Endothelial cell of umbilical vein (primary cell): ENCODE measurements at regions not wholly inside any gene's neighbourhood (a gene's known extent, or its start where the extent isn't known, plus 50 kb on each side); places are given as distances from the start of the nearest gene placed in this dataset.

ENCODE experiments used
- BruUV-seq: library from RNA; stranded (reverse); fragments of 400-500 nt; replicated peaks from 2 replicates; lab custom pipeline; 2021; lab: Mats Ljungman, UMichigan
- CTCF ChIA-PET: fragments of 300-600, 350-600 bp; sonication (Branson Sonifier 250); formaldehyde crosslinking; loops from one replicate; lab custom pipeline; 2021; ENCODE audit warnings: antibody characterized with exemption, inconsistent platforms; lab: Charles Lee
- POLR2A ChIA-PET: fragments of 300-600, 350-600 bp; sonication (Branson Sonifier 250); formaldehyde crosslinking; loops from one replicate; lab custom pipeline; 2021; ENCODE audit warnings: antibody characterized with exemption, inconsistent platforms; lab: Charles Lee
- DNase-seq: peaks from one replicate; pipeline ENCODE4 v3.0.0-alpha.2; 2011; ENCODE audit warnings: low read depth, low spot score
- FAIRE-seq: peaks from 2 replicates; lab custom pipeline; 2011; peaks lifted over from hg19 to GRCh38; lab: Jason Lieb, UNC
- H2AFZ ChIP-seq: 2 replicates; pipeline ENCODE4 v1.6.0; 2012; ENCODE audit warnings: low read depth, low read length, control low read depth, inconsistent platforms
- H3K27ac ChIP-seq: 2 replicates; pipeline ENCODE4 v1.5.1; 2011; ENCODE audit warnings: low read depth, mild to moderate bottlenecking, control low read depth, low read length, moderate library complexity; ENCODE audit not compliant: insufficient read depth
- H3K27me3 ChIP-seq, 2 experiments: 2 replicates each; pipeline versions ENCODE4 v1.6.0 to v1.6.1; 2011; ENCODE audit warnings: low read length in 2 of 2, mixed read lengths in 1 of 2; ENCODE audit not compliant: control insufficient read depth in 2 of 2, insufficient read depth in 2 of 2
- H3K36me3 ChIP-seq, 2 experiments: 2 replicates in 1 of 2; 3 replicates in 1 of 2; pipeline ENCODE4 v1.5.1; 2011; ENCODE audit warnings: low read length in 2 of 2, mild to moderate bottlenecking in 1 of 2, moderate library complexity in 1 of 2; ENCODE audit not compliant: control insufficient read depth in 2 of 2, insufficient read depth in 2 of 2; ENCODE audit errors: extremely low read depth in 1 of 2
- H3K4me1 ChIP-seq: 3 replicates; pipeline ENCODE4 v1.5.1; 2011; ENCODE audit warnings: mild to moderate bottlenecking, low read length; ENCODE audit not compliant: control insufficient read depth, insufficient read depth; ENCODE audit errors: extremely low read depth
- H3K4me2 ChIP-seq: 2 replicates; pipeline ENCODE4 v1.6.1; 2011; ENCODE audit warnings: low read length, control low read depth, mixed read lengths; ENCODE audit not compliant: insufficient read depth
- H3K4me3 ChIP-seq, 3 experiments: fragments of 200-600 bp in 1 of 3; sonication (generic), shearing (Covaris generic) in 1 of 3; replicated peaks in 1 of 3; 2 replicates each; pipeline ENCODE4 v1.5.1; 2011 to 2016; ENCODE audit warnings: control low read depth in 3 of 3, low read length in 3 of 3, mild to moderate bottlenecking in 2 of 3, inconsistent platforms in 1 of 3, low read depth in 1 of 3, moderate library complexity in 1 of 3; ENCODE audit not compliant: insufficient read depth in 1 of 3
- H3K79me2 ChIP-seq: 2 replicates; pipeline ENCODE4 v1.6.0; 2012; ENCODE audit warnings: low read length, inconsistent platforms; ENCODE audit not compliant: control insufficient read depth, insufficient read depth
- H3K9ac ChIP-seq: replicated peaks from 2 replicates; pipeline ENCODE3; 2011; ENCODE audit warnings: low read length, control low read depth; ENCODE audit not compliant: insufficient read depth; ENCODE audit errors: extremely low read depth
- H3K9me1 ChIP-seq: replicated peaks from 3 replicates; pipeline ENCODE4 v1.6.0; 2011; ENCODE audit warnings: mild to moderate bottlenecking, low read length; ENCODE audit not compliant: control insufficient read depth, insufficient read depth; ENCODE audit errors: extremely low read depth
- H3K9me3 ChIP-seq: replicated peaks from 2 replicates; pipeline ENCODE4 v1.5.1; 2012; ENCODE audit warnings: low read length, inconsistent platforms; ENCODE audit not compliant: control insufficient read depth, insufficient read depth
- H4K20me1 ChIP-seq: replicated peaks from 2 replicates; pipeline ENCODE3; 2011; ENCODE audit warnings: mild to moderate bottlenecking, low read length; ENCODE audit not compliant: control insufficient read depth, insufficient read depth; ENCODE audit errors: extremely low read depth
- EZH2 ChIP-seq: IDR thresholded peaks from 2 replicates; pipeline ENCODE4 v1.6.1; 2012; ENCODE audit warnings: borderline replicate concordance, low read depth, mild to moderate bottlenecking, moderate library complexity, low read length, inconsistent platforms; ENCODE audit not compliant: severe bottlenecking
- FOS ChIP-seq: IDR thresholded peaks from 2 replicates; pipeline ENCODE4 v1.6.1; 2011; ENCODE audit warnings: mild to moderate bottlenecking, low read length, moderate library complexity, borderline replicate concordance; ENCODE audit not compliant: insufficient read depth
- GATA2 ChIP-seq: IDR thresholded peaks from 2 replicates; pipeline ENCODE4 v1.7.0; 2011; ENCODE audit warnings: low read depth, mild to moderate bottlenecking, moderate library complexity, mixed read lengths, low read length; ENCODE audit not compliant: insufficient read length, insufficient read depth
- MYC ChIP-seq: IDR thresholded peaks from one replicate; pipeline ENCODE4 v1.6.1; 2011; ENCODE audit warnings: mild to moderate bottlenecking, low read depth, low read length
- POLR2AphosphoS5 ChIP-seq: IDR thresholded peaks from 2 replicates; pipeline ENCODE4 v1.6.1; 2012; ENCODE audit warnings: low read depth, mild to moderate bottlenecking, control low read depth, low read length, moderate library complexity; ENCODE audit not compliant: insufficient read depth
- dilution Hi-C: fragments of 300-500 bp; cut with MboI; formaldehyde crosslinking; loops from one replicate; pipeline ENCODE4 v1.15.0; 2019; ENCODE audit warnings: low sequenced_read_pairs; ENCODE audit not compliant: extremely low pct_ligation_motif_present
- intact Hi-C: fragments of 100-400 bp; cut with micrococcal nuclease; formaldehyde crosslinking; loops from one replicate; pipeline ENCODE4 v1.10.0; 2022
- TF ChIP-seq, protein P1 (sequence below), 2 donors: IDR thresholded peaks; 1 replicate in 1 of 2; 2 replicates in 1 of 2; pipeline ENCODE4 v1.5.1; 2011; ENCODE audit warnings: low read length in 2 of 2, mild to moderate bottlenecking in 2 of 2, moderate library complexity in 2 of 2, control low read depth in 1 of 2, inconsistent platforms in 1 of 2, low read depth in 1 of 2; ENCODE audit not compliant: insufficient read depth in 1 of 2; ENCODE audit errors: extremely low read depth in 1 of 2
- TF ChIP-seq, protein P2 (sequence below): IDR thresholded peaks from 2 replicates; pipeline ENCODE4 v1.6.1; 2011; ENCODE audit not compliant: insufficient read depth, insufficient read length

DNA sequence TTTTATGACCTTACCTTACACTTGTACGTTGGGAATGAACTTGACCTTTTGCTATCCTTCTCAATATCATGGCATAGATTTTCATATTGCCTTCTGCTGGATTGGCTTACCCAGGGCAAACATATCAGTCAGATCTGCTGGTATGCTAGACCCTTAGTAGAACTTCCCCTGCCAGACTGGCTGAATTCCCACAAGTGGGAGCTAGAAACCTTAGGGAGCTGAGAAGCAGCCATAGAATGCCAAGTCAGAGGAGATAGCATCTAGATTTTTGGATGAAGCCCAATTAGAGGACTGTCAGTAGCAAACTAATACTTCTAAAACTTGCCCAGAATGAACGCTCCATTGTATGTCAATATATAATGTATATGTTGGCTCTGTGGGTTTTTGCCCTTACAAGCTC is 385.0 kb downstream of the NXPH1 start:
- POLR2A ChIA-PET: no interaction called here
- FAIRE-seq: no peak

DNA sequence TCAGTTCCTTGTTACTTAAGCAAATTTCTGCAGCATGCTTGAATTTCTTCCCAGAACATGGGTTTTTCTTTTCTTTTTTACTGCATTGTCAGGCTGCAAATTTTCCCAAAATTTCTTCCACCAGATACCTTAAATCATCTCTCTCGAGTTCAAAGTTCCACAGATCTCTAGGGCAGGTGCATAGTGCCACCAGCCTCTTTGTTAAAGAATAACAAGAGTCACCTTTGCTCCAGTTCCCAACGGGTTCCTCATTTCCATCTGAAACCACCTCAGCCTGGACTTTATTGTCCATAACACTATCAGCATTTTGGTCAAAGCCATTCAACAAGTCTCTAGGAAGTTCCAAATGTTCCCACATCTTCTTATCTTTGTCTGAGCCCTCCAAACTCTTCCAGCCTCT is 389.2 kb downstream of the NXPH1 start:
- BruUV-seq: no TSS peak
- ChIA-PET CTCF (no interaction called here), POLR2A (no interaction called here)
- peaks cover 2% of the 10 kb centered on the region for H3K9me3 ChIP-seq
- H2AFZ ChIP-seq: no peak overlapping the region
- DNase-seq (no peak), FAIRE-seq (no peak)
- no peak overlapping the region for H3K4me2 ChIP-seq
- dilution Hi-C loops: no loop called here
- no peaks in the 10 kb centered on the region for H3K27me3 ChIP-seq
- no peak overlapping the region for H3K9ac ChIP-seq
- no peaks in the 10 kb centered on the region for H3K9me1 ChIP-seq
- no peaks in the 10 kb centered on the region for H3K36me3 ChIP-seq
- no peak for TF ChIP-seq FOS
- TF ChIP-seq MYC: no peak
- no peak for TF ChIP-seq POLR2AphosphoS5
- TF ChIP-seq, protein P1, sequence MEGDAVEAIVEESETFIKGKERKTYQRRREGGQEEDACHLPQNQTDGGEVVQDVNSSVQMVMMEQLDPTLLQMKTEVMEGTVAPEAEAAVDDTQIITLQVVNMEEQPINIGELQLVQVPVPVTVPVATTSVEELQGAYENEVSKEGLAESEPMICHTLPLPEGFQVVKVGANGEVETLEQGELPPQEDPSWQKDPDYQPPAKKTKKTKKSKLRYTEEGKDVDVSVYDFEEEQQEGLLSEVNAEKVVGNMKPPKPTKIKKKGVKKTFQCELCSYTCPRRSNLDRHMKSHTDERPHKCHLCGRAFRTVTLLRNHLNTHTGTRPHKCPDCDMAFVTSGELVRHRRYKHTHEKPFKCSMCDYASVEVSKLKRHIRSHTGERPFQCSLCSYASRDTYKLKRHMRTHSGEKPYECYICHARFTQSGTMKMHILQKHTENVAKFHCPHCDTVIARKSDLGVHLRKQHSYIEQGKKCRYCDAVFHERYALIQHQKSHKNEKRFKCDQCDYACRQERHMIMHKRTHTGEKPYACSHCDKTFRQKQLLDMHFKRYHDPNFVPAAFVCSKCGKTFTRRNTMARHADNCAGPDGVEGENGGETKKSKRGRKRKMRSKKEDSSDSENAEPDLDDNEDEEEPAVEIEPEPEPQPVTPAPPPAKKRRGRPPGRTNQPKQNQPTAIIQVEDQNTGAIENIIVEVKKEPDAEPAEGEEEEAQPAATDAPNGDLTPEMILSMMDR (IDR thresholded peaks at IDR 0.05; ENCODE audit: extremely low read depth in 1 of 2, insufficient read depth in 1 of 2, low read depth in 1 of 2, low read length in 2 of 2): no peak
- no peak overlapping the region for H3K4me3 ChIP-seq
- no peaks in the 10 kb centered on the region for H3K79me2 ChIP-seq
- intact Hi-C loops: no loop called here
- H3K27ac ChIP-seq: no peak overlapping the region
- H3K4me1 ChIP-seq: no peaks in the 10 kb centered on the region
- H4K20me1 ChIP-seq: no peaks in the 10 kb centered on the region

More for the DNA sequence above, 385.0 kb downstream of the NXPH1 start:
- dilution Hi-C loops (no loop called here), intact Hi-C loops (no loop called here)
- Histone ChIP-seq H3K4me1 (no peaks in the 10 kb centered on the region), H3K36me3 (no peaks in the 10 kb centered on the region), H3K27ac (no peak overlapping the region), H3K79me2 (no peaks in the 10 kb centered on the region), H3K9me3 (peaks cover 2% of the 10 kb centered on the region), H3K27me3 (no peaks in the 10 kb centered on the region), H3K9ac (no peak overlapping the region), H3K4me3 (no peak overlapping the region), H4K20me1 (no peaks in the 10 kb centered on the region), H2AFZ (no peak overlapping the region), H3K4me2 (no peak overlapping the region), H3K9me1 (no peaks in the 10 kb centered on the region)
- DNase-seq: no peak
- CTCF ChIA-PET: no interaction called here
- no peak for TF ChIP-seq GATA2
- TF ChIP-seq EZH2: no peak
- TF ChIP-seq, protein P1 (IDR thresholded peaks at IDR 0.05; ENCODE audit: extremely low read depth in 1 of 2, insufficient read depth in 1 of 2, low read depth in 1 of 2, low read length in 2 of 2): no peak
- TF ChIP-seq, protein P2, sequence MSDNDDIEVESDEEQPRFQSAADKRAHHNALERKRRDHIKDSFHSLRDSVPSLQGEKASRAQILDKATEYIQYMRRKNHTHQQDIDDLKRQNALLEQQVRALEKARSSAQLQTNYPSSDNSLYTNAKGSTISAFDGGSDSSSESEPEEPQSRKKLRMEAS: no peak
- BruUV-seq: no TSS peak
